HCT116 (cell line): ENCODE measurements at regions not wholly inside any gene's neighbourhood (a gene's known extent, or its start where the extent isn't known, plus 50 kb on each side); places are given as distances from the start of the nearest gene placed in this dataset.

ENCODE experiments used
- ATAC-seq: fragments of 200-7000 bp; cut with Tn5 transposase; 2 replicates; pipeline ENCODE4 v1.9.1; 2020; ENCODE audit warnings: mild to moderate bottlenecking, moderate library complexity
- BruUV-seq: library from RNA; stranded (reverse); fragments of 400-500 nt; replicated peaks from 2 replicates; lab custom pipeline; 2021; lab: Mats Ljungman, UMichigan
- CTCF ChIA-PET: fragments of 300-600 bp; sonication (Branson Sonifier 250); formaldehyde crosslinking; loops from one replicate; lab custom pipeline; 2021; ENCODE audit warnings: antibody characterized with exemption; lab: Charles Lee
- POLR2A ChIA-PET: fragments of 300-600, 350-600 bp; sonication (Branson Sonifier 250); formaldehyde crosslinking; loops from one replicate; lab custom pipeline; 2021; ENCODE audit warnings: antibody characterized with exemption; lab: Charles Lee
- RAD21 ChIA-PET, 2 experiments: fragments of 300-600 bp; sonication (Branson Sonifier 250); formaldehyde crosslinking; loops; one replicate each; lab custom pipeline; 2023; ENCODE audit warnings: low total read pairs in 2 of 2; ENCODE audit not compliant: uncharacterized antibody in 2 of 2, unreplicated experiment in 2 of 2, low non-redundant PET in 1 of 2; lab: Charles Lee
- DNase-seq: peaks from one replicate; pipeline ENCODE4 v3.0.0-alpha.2; 2010; ENCODE audit warnings: low read depth, low spot score
- H2AFZ ChIP-seq: fragments of 200-600 bp; shearing (Covaris generic), sonication (generic); 2 replicates; pipeline ENCODE4 v1.6.1; 2017; ENCODE audit warnings: low read depth, mixed run types, mixed read lengths, antibody characterized with exemption, low read length; ENCODE audit not compliant: poor library complexity, severe bottlenecking
- H3K27ac ChIP-seq: 2 replicates; pipeline ENCODE4 v1.5.1; 2012; ENCODE audit warnings: low read depth, low read length
- H3K27me3 ChIP-seq: fragments of 200-600 bp; sonication (generic); 2 replicates; pipeline ENCODE4 v1.6.1; 2016; ENCODE audit warnings: mixed run types, low read length, mixed read lengths; ENCODE audit not compliant: insufficient read depth
- H3K36me3 ChIP-seq, 2 experiments: fragments of 200-500 bp in 1 of 2; fragments of 200-600 bp in 1 of 2; sonication (Bioruptor generic) in 1 of 2; sonication (generic) in 1 of 2; 2 replicates each; pipeline versions ENCODE4 v1.5.1 to v1.6.1; 2014 to 2016; ENCODE audit warnings: low read length in 2 of 2, inconsistent platforms in 1 of 2, mixed read lengths in 1 of 2, mixed run types in 1 of 2; ENCODE audit not compliant: insufficient read depth in 2 of 2, control insufficient read depth in 1 of 2
- H3K4me1 ChIP-seq, 2 experiments: fragments of 200-600 bp in 1 of 2; sonication (generic) in 1 of 2; 2 replicates each; pipeline versions ENCODE4 v1.5.1 to v1.6.1; 2012 to 2017; ENCODE audit warnings: low read length in 2 of 2, inconsistent platforms in 1 of 2, mild to moderate bottlenecking in 1 of 2, mixed read lengths in 1 of 2, mixed run types in 1 of 2, moderate library complexity in 1 of 2; ENCODE audit not compliant: insufficient read depth in 2 of 2, control insufficient read depth in 1 of 2
- H3K4me2 ChIP-seq: fragments of 200-600 bp; sonication (generic); 2 replicates; pipeline ENCODE4 v1.6.1; 2017; ENCODE audit warnings: mixed run types, low read length, mixed read lengths
- H3K4me3 ChIP-seq, 2 experiments: fragments of 200-600 bp in 1 of 2; sonication (generic) in 1 of 2; replicated peaks in 1 of 2; 2 replicates each; pipeline ENCODE4 v1.5.1; 2011 to 2016; ENCODE audit warnings: low read length in 2 of 2, control low read depth in 1 of 2, low read depth in 1 of 2, mild to moderate bottlenecking in 1 of 2, mixed read lengths in 1 of 2, mixed run types in 1 of 2
- H3K79me2 ChIP-seq: fragments of 200-600 bp; sonication (generic); 2 replicates; pipeline ENCODE4 v1.6.1; 2017; ENCODE audit warnings: mild to moderate bottlenecking, mixed run types, low read length, moderate library complexity, mixed read lengths; ENCODE audit not compliant: insufficient read depth
- H3K9ac ChIP-seq: fragments of 200-600 bp; sonication (generic); 2 replicates; pipeline ENCODE4 v1.6.1; 2016; ENCODE audit warnings: low read length, mixed read lengths
- H3K9me2 ChIP-seq: fragments of 200-600 bp; sonication (generic), shearing (Covaris generic); 2 replicates; pipeline ENCODE4 v1.6.1; 2017; ENCODE audit warnings: mixed run types, mild to moderate bottlenecking, moderate library complexity; ENCODE audit not compliant: insufficient read depth
- H3K9me3 ChIP-seq, 2 experiments: fragments of 200-500 bp in 1 of 2; fragments of 200-600 bp in 1 of 2; sonication (Bioruptor generic) in 1 of 2; sonication (generic) in 1 of 2; 2 replicates each; pipeline ENCODE4 v1.6.1; 2014 to 2017; ENCODE audit warnings: low read length in 2 of 2, mixed read lengths in 2 of 2, inconsistent platforms in 1 of 2, low read depth in 1 of 2, mild to moderate bottlenecking in 1 of 2, mixed run types in 1 of 2, moderate library complexity in 1 of 2; ENCODE audit not compliant: control insufficient read depth in 1 of 2, insufficient read depth in 1 of 2
- H4K20me1 ChIP-seq: fragments of 200-600 bp; sonication (generic), shearing (Covaris generic); 2 replicates; pipeline ENCODE4 v1.6.1; 2017; ENCODE audit warnings: mixed run types, mild to moderate bottlenecking, moderate library complexity; ENCODE audit not compliant: insufficient read depth
- CBX3 ChIP-seq: IDR thresholded peaks from 2 replicates; pipeline ENCODE4 v1.6.1; 2012; ENCODE audit warnings: low read depth
- EGR1 ChIP-seq: IDR thresholded peaks from 2 replicates; pipeline ENCODE4 v1.6.1; 2012; ENCODE audit warnings: low read depth
- EZH2 ChIP-seq: fragments of 200-600 bp; sonication (generic); IDR thresholded peaks from 2 replicates; pipeline ENCODE4 v1.6.1; 2017; ENCODE audit warnings: antibody characterized with exemption, mixed run types
- FOSL1 ChIP-seq: IDR thresholded peaks from 2 replicates; pipeline ENCODE4 v1.6.1; 2012; ENCODE audit warnings: low read depth
- JUND ChIP-seq: IDR thresholded peaks from 2 replicates; pipeline ENCODE4 v1.6.1; 2012
- MAX ChIP-seq: IDR thresholded peaks from 2 replicates; pipeline ENCODE4 v1.6.1; 2012
- POLR2AphosphoS5 ChIP-seq: IDR thresholded peaks from 2 replicates; pipeline ENCODE4 v1.6.1; 2011; ENCODE audit warnings: mild to moderate bottlenecking, low read depth, low read length, moderate library complexity
- RAD21 ChIP-seq: IDR thresholded peaks from 2 replicates; pipeline ENCODE4 v1.6.1; 2012; ENCODE audit warnings: low read depth, mild to moderate bottlenecking
- REST ChIP-seq: IDR thresholded peaks from 2 replicates; pipeline ENCODE4 v1.6.1; 2012; ENCODE audit warnings: low read depth
- SP1 ChIP-seq: IDR thresholded peaks from 2 replicates; pipeline ENCODE4 v1.6.1; 2012; ENCODE audit warnings: low read depth
- SRF ChIP-seq: IDR thresholded peaks from 2 replicates; pipeline ENCODE4 v1.6.1; 2012; ENCODE audit warnings: low read depth
- YY1 ChIP-seq: IDR thresholded peaks from 2 replicates; pipeline ENCODE4 v1.6.1; 2011; ENCODE audit warnings: low read length, low read depth, moderate library complexity, mild to moderate bottlenecking; ENCODE audit not compliant: insufficient replicate concordance; ENCODE audit errors: extremely low read depth
- ZBTB33 ChIP-seq: IDR thresholded peaks from 2 replicates; pipeline ENCODE4 v1.6.1; 2011; ENCODE audit warnings: mild to moderate bottlenecking, low read length, moderate library complexity; ENCODE audit not compliant: insufficient replicate concordance; ENCODE audit errors: extremely low read depth
- ZFX ChIP-seq: fragments of 450-650 bp; IDR thresholded peaks from 2 replicates; pipeline ENCODE4 v1.6.1; 2017
- ZNF274 ChIP-seq: fragments of 200-500 bp; sonication (Bioruptor generic); IDR thresholded peaks from 2 replicates; pipeline ENCODE4 v1.6.1; 2014; ENCODE audit warnings: mild to moderate bottlenecking, low read depth, low read length, inconsistent platforms
- intact Hi-C: fragments of 100-400 bp; cut with micrococcal nuclease; formaldehyde crosslinking; loops from 2 replicates; pipeline ENCODE4 v1.10.0; 2022

GRCh38 chr4:130995988-130996387 is 1900.0 kb downstream of the C4orf33 start:
- ATAC-seq (no peak), DNase-seq (no peak)
- no peaks in the 10 kb centered on the region for H4K20me1 ChIP-seq
- TF ChIP-seq MAX = no peak
- TF ChIP-seq SP1 = no peak
- TF ChIP-seq EZH2 = no peak
- TF ChIP-seq ZNF274 = no peak
- no peak for TF ChIP-seq YY1
- no peak for TF ChIP-seq ZFX
- no peak for TF ChIP-seq JUND
- TF ChIP-seq ZBTB33 = no peak
- TF ChIP-seq SRF = no peak
- TF ChIP-seq CBX3 = no peak
- no peak for TF ChIP-seq REST
- no peak for TF ChIP-seq RAD21
- no peak for TF ChIP-seq EGR1
- no peak for TF ChIP-seq POLR2AphosphoS5
- no peak for TF ChIP-seq FOSL1
- ChIA-PET RAD21 (no interaction called here), POLR2A (no interaction called here), CTCF (no interaction called here)
- H3K79me2 ChIP-seq = no peaks in the 10 kb centered on the region
- no peaks in the 10 kb centered on the region for H3K27me3 ChIP-seq
- no peak overlapping the region for H3K27ac ChIP-seq
- no peak overlapping the region for H3K9ac ChIP-seq
- H3K9me2 ChIP-seq = no peaks in the 10 kb centered on the region
- H3K9me3 ChIP-seq = no peaks in the 10 kb centered on the region
- no peaks in the 10 kb centered on the region for H3K36me3 ChIP-seq
- BruUV-seq = no TSS peak
- H3K4me2 ChIP-seq = no peak overlapping the region
- no peaks in the 10 kb centered on the region for H3K4me1 ChIP-seq
- H3K4me3 ChIP-seq = no peak overlapping the region
- intact Hi-C loops = no loop called here
- no peak overlapping the region for H2AFZ ChIP-seq
